ENCODE measurements at regions not wholly inside any gene's neighbourhood (a gene's known extent, or its start where the extent isn't known, plus 50 kb on each side); places are given as distances from the start of the nearest gene placed in this dataset.

DNA sequence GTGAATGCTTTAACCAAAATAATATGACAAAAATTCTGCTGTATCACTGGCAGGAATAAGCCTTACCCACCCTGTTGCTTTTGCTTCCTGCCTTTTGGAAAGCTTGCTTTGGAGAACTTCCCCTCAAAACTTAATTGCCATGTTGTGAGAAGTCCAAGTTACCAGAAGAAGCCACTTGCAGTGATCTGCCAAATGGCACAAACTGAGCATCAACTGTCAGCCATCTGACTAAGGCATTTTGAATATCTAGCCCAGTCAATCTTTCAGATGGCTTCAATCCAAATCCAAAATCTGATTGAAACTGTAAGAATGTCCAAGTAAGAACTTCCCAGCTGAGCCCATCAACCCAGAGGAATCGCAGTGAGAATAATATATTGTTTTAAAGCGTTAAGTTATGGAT lies 216.5 kb upstream of the ZC3H15 start:
- no peaks in the 10 kb centered on the region for H3K4me1 Mint-ChIP-seq
- ChIA-PET CTCF (no interaction called here), POLR2A (no interaction called here)
- H3K4me3 Mint-ChIP-seq = no peak overlapping the region
- H3K36me3 Mint-ChIP-seq (ENCODE audit: low read depth) = peaks cover 16% of the 10 kb centered on the region
- no peaks in the 10 kb centered on the region for H3K27me3 Mint-ChIP-seq
- no peak overlapping the region for H3K27ac Mint-ChIP-seq
- no peak for DNase-seq
- peaks cover 16% of the 10 kb centered on the region for H3K9me3 Mint-ChIP-seq
- TF ChIP-seq, protein P1, sequence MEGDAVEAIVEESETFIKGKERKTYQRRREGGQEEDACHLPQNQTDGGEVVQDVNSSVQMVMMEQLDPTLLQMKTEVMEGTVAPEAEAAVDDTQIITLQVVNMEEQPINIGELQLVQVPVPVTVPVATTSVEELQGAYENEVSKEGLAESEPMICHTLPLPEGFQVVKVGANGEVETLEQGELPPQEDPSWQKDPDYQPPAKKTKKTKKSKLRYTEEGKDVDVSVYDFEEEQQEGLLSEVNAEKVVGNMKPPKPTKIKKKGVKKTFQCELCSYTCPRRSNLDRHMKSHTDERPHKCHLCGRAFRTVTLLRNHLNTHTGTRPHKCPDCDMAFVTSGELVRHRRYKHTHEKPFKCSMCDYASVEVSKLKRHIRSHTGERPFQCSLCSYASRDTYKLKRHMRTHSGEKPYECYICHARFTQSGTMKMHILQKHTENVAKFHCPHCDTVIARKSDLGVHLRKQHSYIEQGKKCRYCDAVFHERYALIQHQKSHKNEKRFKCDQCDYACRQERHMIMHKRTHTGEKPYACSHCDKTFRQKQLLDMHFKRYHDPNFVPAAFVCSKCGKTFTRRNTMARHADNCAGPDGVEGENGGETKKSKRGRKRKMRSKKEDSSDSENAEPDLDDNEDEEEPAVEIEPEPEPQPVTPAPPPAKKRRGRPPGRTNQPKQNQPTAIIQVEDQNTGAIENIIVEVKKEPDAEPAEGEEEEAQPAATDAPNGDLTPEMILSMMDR (IDR thresholded peaks at IDR 0.05) = no peak
- ATAC-seq (ENCODE audit: low read depth) = no peak
- intact Hi-C loops (cut with micrococcal nuclease) = no loop called here

DNA sequence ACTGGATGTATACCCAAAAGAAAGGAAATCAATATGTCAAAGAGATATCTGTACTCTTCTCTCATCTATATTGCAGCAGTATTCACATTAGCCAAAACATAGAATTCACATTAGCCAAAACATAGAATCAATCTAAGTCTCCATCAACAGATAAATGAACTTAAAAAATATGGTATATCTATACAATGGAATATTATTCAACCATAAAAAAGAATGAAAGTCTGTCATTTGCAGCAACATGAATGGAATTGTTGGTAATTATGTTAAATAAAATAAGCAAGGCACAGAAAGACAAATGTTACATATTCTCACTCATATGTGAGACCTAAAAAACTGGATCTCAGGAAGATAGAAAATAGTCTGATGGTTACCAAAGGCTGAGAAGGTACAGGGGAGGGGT lies 212.1 kb upstream of the ZC3H15 start:
- no peak overlapping the region for H3K27ac Mint-ChIP-seq
- H3K27me3 Mint-ChIP-seq = no peaks in the 10 kb centered on the region
- ATAC-seq (ENCODE audit: low read depth) = no peak
- ChIA-PET CTCF (no interaction called here), POLR2A (no interaction called here)
- TF ChIP-seq, protein P1 (IDR thresholded peaks at IDR 0.05) = no peak
- no peak overlapping the region for H3K4me3 Mint-ChIP-seq
- intact Hi-C loops (cut with micrococcal nuclease) = no loop called here
- H3K9me3 Mint-ChIP-seq = peaks cover 11% of the 10 kb centered on the region
- no peak for DNase-seq
- H3K4me1 Mint-ChIP-seq = no peaks in the 10 kb centered on the region
- H3K36me3 Mint-ChIP-seq (ENCODE audit: low read depth) = peaks cover 9% of the 10 kb centered on the region

DNA sequence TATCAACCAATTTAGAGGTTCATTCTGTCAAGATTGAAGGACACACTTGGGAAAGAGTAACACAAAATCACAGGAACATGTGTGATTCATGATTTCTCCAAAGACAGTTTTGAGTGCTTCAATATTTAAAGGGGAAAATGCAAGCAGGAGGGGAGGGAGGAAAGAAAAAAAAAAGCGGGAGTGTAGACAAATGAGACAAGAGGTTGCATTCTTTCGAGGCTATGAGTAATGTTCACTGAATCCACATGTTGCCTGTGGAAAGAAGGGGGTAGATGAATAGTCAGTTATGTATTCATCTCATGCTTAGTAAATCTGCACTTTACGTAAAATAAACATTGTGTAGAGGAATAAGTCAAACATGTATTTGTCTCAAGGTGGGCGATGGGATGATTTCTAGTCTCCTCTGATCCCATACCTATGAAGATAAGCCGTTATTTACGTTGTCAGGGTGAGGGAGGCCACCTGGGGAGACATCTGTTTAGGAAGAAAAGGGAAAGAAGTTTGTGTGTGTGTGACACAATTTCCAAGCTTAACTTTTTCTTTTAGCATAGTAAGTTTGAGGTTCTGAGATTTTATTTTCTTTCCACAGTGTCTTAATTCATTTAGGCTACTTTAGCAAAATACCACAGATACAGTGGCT lies 211.0 kb upstream of the ZC3H15 start:
- peaks cover 11% of the 10 kb centered on the region for H3K9me3 Mint-ChIP-seq
- H3K4me1 Mint-ChIP-seq = no peaks in the 10 kb centered on the region
- no peak for ATAC-seq (ENCODE audit: low read depth)
- intact Hi-C loops (cut with micrococcal nuclease) = no loop called here
- ChIA-PET POLR2A (no interaction called here), CTCF (no interaction called here)
- peaks cover 9% of the 10 kb centered on the region for H3K36me3 Mint-ChIP-seq (ENCODE audit: low read depth)
- no peak for DNase-seq
- no peak overlapping the region for H3K4me3 Mint-ChIP-seq
- TF ChIP-seq, protein P1 (IDR thresholded peaks at IDR 0.05) = no peak
- no peak overlapping the region for H3K27ac Mint-ChIP-seq
- no peaks in the 10 kb centered on the region for H3K27me3 Mint-ChIP-seq

DNA sequence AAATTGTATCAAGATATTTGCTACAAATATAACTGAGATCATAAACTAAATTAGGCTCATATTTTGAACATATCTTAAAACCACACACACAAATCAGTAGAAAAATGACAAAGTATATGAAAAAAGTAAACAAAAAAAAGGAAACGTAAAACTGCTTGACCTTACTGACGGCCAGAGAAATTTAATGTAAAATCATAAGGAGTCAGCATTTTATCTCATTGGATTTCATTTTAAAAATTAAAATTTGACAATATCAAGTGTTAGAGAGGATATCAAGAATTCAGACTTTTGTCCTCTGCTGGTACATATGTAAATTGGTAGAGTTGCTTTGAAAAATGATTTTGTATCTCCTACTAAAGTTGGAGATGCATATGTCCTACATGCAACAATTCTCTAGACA lies 209.2 kb upstream of the ZC3H15 start:
- DNase-seq = no peak
- Mint-ChIP-seq H3K27ac (no peak overlapping the region), H3K36me3 (ENCODE audit: low read depth) (peaks cover 12% of the 10 kb centered on the region), H3K27me3 (no peaks in the 10 kb centered on the region), H3K9me3 (peaks cover 19% of the 10 kb centered on the region), H3K4me1 (no peaks in the 10 kb centered on the region), H3K4me3 (no peak overlapping the region)
- ChIA-PET CTCF (no interaction called here), POLR2A (no interaction called here)
- no peak for ATAC-seq (ENCODE audit: low read depth)
- TF ChIP-seq, protein P1 (IDR thresholded peaks at IDR 0.05) = no peak
- intact Hi-C loops (cut with micrococcal nuclease) = no loop called here

DNA sequence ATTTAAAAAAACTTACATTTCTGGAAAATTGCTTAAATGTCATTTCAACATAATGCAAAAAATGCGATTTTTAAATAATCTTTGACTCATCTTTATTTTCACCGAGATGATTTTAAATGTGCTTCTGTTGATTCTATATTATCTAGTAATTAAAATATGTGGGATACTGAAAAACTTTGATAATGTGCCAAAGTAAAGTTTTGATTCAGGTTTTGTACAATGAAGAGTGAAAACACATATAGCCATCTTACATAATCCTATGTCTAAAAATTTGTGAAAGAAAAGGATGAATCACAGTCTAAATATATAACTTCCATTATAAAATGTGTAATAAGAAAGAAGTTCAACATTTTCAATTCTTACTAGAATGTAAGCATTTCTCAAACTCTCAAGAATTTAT lies 204.3 kb upstream of the ZC3H15 start:
- Mint-ChIP-seq H3K27me3 (no peaks in the 10 kb centered on the region), H3K36me3 (ENCODE audit: low read depth) (peaks cover 3% of the 10 kb centered on the region), H3K4me1 (no peaks in the 10 kb centered on the region), H3K9me3 (peaks cover 8% of the 10 kb centered on the region), H3K4me3 (no peak overlapping the region), H3K27ac (no peak overlapping the region)
- POLR2A ChIA-PET = no interaction called here
- intact Hi-C loops (cut with micrococcal nuclease) = no loop called here
- DNase-seq (no peak), ATAC-seq (ENCODE audit: low read depth) (no peak)
- CTCF ChIA-PET = no interaction called here
- TF ChIP-seq, protein P1 (IDR thresholded peaks at IDR 0.05) = no peak
